HG02759 (cell line): ENCODE measurements at regions not wholly inside any gene's neighbourhood (a gene's known extent, or its start where the extent isn't known, plus 50 kb on each side); places are given as distances from the start of the nearest gene placed in this dataset.
"Not testable (repeated sequence)": the region's sequence is repeated elsewhere in the genome, so short reads cannot be mapped to it uniquely, and the experiment has no call there.

Experiments
- ATAC-seq: cut with Tn5 transposase; IDR thresholded peaks from one replicate; pipeline ENCODE4 v1.9.1; 2021; ENCODE audit warnings: mild to moderate bottlenecking, moderate library complexity; ENCODE audit not compliant: unreplicated experiment

DNA sequence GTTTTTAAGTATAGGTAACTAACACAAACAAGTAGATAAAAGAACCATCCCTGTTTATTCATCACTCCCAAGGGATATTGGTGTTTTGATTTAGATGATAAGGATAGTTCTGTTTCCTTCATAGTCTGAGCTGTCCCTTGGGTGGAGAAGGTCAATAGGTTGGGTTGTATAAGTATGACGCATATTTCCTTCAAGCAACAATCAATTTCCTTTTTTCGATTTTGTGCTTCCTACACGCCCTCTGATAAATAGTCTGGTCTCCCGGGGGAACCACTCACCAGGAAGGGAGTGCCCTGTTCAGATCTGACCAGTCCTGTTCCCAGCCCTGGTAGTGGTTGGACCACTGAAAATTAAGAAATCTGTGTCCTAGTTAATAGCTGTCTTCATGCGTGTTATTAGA, 378.8 kb upstream of the FAR2 start:
- no peak for ATAC-seq

DNA sequence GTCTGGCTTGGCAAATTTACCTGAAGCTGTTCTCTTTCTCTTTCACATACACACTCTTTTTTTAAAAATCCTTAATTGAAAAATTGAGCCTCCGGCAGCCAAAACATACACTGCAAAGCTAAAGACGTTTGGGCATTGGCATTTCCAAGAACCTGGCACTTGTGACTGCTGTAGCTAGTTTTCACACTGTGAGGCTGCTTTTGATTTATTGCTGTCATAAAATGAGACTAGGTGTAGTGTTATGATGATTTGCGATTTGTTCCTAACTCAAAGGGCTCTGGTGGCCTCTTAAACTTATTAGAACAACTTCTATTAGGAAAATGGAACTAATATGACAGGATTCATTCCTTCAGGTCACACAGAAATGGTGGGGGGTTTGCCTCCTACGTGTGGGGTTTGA, 377.1 kb upstream of the FAR2 start:
- ATAC-seq = no peak

DNA sequence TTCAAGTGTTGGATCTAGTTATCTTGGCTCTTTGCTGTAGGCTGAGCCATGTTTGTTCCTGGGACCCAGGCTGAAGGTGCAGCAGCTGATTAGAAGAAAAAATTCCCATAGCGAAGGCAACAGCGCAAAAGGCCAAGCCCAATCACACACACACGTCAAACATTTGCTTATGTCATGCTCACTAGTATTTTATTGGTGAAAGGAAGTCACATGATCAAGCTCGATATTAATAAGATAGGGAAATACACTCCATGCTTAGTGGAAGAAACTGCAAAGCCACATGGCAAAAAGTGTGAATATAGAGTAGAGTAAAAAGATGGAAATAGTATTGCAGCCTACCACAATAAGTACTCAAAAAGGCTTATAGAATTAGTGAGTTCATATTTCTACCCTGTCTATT, 373.5 kb upstream of the FAR2 start:
- no peak for ATAC-seq

DNA sequence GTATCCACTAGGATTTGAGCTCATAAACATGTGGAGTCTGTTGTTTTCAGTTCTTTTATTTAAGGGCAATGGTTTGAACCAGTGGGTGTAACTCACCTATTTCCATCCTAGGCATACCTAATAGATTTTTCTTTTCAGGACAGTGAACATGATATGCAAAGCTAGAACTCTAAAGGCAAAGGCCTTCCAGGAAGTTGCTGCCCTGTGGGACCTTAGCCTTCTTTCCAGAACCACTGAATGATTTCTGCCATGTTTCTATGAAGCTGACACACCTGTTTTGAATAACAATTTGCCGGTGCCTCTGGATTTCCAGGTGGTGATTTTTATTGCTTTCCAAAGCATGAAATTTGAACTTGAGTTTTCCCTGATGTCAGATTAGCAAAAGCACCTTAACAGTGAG, 372.9 kb upstream of the FAR2 start:
- no peak for ATAC-seq

DNA sequence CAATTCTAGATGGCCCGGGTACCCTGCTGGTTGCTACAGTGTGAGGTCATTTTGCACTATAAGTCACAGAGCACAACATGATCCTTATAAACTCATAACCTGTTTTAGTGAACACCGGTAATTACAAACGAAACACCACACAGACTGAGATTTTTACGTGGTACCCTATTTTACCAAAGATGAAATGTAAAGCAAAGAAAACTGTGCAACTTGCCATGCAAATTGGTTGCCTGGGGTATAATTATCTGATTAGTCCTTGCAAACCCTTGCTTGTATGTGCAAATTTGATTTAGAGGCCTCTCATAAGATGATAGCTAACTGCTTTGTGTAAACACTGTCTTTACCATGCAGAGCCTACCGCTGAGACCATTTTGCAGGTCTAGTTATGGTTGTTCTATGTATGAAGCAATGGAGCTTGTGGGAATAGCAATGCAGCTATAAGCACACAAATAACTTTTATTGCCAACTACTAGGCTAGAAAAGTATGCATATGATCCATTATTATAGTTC, 372.1 kb upstream of the FAR2 start:
- no peak for ATAC-seq

DNA sequence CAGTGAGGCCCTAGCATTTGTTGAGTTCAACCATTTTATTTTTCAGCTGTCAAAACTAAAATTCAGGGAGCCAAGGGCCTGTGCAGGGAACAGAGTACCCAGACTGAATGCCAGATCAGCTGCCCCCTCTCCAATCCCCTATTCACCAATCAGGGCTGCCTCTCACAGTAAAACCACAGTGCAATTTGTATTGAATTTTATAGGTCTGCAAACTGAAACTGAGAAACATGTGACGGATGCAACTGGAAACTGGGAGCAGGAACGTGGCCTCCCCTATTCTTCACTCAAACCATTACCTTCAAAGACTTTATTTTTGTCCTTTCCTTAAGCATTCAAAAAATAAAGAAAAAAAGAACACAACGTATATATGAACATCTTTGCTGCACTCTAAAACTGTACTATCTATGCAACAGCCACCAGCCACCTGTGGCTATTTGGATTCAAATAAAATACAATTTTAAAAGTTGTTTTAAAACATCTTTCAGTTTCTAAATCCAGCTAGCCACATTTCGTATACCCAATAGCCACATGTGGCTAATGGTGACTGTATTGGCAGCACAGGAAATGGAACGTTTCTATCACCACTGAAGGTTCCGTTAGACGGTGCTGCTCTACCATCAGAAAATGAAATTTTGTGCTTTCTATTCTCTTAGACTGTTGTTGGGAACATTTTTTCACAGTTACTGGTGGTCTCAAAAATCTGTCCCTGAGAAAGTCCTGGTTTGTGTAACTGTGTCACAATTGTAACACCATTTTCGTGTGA, 371.3 kb upstream of the FAR2 start:
- ATAC-seq = no peak

DNA sequence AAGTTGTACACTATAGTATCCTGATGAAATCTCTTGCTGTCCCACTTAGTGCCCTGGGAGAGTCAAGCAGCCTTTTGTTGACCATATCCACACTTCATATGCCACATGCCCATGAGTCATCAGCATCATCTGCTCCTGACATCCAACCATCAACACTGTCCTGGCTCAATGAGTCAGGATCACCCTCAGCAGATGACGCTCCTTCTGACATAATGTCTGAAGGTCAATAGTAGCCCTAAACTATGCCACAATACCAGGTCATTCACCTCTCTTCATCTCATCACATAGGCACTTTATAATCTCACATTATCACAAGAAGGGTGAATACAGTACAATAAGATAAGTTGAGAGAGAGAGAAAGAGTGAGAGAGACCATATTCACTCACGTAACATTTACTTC, 369.0 kb upstream of the FAR2 start:
- no peak for ATAC-seq

DNA sequence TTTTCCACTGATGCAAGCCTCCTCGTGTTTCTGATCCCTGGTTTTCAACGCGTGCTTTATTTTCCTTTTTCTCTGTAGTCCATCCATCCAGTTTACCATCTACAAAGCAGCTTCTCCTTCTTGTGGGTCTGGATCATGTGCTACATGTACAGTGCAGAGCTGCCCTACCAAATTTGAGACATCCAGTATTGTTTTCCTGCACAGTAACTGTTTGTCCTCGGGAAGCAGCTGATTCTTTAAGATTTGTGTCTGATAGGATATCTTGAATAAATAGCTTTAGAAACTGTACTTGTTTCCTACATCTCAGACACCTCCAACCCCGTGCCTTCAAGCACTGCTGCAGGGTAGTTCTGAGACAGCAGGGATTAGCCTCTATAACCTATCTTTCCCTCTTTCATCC, 368.1 kb upstream of the FAR2 start:
- no peak for ATAC-seq

DNA sequence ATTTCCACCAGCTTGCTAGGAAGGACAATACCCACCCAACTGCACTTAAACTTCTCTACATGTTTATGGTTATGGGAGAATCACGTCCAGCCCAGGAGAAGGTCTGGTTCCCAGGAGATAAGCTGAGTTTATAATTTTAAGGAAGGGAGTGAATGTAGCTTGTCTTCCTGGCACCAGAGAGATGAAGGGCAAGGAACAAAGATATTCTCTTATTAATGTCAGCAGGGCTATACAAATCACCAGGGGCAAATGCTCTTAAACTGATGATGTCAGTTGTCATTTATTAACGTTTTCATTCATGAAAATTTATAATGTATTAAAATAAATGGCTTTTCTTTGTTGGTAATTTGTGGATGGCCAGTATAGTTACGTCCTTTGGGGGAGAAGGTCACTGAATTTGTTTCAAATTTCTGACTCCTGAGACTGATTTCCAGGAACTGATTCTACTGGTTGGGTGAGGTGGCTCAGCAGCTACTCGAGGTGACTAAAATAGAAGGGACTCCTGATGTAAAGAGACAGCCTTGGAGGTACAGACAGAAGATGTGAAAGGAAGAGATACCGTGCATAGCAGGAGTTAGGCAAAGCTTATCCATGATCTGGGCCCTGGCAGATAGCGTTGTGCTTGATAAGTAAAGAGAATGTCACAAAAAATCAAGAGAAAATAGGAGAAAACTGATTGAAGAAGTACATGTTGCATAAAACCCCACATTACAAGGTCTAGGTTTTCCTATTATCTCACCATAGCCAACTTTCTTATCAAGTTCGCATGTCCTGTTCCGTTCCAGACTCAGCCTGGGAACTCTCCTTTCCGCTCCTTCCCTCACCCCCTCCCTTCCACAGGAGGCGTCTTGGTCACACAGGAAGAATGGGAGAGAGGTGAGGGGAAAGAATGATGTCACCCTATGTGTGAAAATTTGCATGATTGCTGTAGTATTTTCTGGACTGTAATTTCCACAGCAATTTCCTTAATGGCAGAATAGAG, 367.1 kb upstream of the FAR2 start:
- no peak for ATAC-seq

DNA sequence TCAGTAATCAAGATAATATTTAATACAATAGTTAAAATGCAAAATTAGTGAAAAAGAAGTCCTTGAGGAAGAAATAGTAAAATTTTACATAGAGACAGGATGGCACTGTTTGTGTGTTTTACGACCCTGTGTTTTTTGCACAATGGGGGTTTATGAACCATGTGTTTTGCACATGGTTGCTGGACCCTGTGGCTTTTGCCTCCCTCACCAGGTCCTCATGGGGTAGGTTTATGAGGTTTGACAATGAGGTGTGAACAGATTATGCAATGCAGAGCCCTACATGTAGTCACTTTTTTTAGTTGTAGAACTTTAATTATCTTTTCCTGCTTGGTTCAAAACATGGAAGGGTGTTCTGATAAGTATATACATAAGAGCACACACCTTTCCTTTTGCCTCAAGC, 366.3 kb upstream of the FAR2 start:
- ATAC-seq = no peak

DNA sequence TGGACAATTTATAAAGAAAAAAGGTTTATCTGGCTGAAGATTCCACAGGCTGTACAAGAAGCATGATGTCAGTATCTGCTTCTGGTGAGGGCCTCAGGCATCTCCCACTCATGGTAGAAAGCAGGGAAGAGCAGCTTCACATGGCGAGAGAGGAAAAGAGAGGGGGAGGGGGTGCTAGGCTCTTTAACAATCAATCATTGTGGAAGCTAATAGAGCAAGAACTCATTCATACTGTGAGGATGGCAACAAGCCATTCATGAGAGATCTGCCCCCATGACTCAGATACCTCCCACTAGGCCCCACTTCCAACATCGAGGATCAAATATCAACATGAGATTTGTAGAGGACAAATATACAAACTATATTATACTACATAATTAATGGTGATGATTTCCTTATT, 361.9 kb upstream of the FAR2 start:
- no peak for ATAC-seq

DNA sequence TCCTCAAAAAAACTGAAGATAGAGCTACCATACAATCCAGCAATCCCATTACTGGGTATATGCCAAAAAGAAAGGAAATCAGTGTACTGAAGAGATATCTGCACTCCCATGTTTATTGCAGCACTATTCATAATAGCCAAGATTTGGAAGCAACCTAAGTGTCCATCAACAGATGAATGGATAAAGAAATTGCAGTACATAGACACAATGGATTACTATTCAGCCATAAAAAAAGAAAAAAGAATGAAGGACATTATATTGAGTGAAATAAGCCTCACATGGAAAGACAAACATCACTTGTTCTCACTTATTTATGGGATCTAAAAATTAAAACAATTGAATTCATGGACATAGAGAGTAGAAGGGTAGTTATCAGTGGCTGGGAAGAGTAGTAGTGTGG, 360.8 kb upstream of the FAR2 start:
- not testable (repeated sequence) for ATAC-seq

DNA sequence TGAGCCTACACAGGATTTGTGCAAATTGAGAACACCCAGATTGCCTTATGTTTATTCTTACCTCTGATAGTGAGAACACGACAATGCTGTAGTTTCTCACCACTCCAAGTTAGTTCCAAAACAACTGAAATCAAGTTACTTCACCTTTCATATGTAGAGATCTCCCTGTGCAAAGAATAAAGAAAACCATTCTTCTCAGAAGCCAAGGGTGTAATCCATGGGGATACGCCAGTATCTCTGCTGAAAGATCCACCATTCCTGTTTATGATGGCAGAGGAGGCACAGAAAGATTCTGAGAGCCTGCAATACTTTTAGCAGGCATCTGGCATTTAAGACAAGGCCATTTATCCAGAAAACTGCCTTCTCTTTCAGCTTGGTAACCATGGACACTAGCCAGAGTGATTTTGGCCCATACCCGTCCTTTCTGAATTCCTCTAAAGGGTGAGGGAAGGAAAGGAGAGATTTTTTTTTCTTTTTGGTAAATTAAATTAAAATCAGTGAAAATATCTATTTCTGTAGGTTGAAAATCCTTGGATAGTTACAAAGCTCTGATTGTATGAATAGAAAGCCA, 355.4 kb upstream of the FAR2 start:
- no peak for ATAC-seq

DNA sequence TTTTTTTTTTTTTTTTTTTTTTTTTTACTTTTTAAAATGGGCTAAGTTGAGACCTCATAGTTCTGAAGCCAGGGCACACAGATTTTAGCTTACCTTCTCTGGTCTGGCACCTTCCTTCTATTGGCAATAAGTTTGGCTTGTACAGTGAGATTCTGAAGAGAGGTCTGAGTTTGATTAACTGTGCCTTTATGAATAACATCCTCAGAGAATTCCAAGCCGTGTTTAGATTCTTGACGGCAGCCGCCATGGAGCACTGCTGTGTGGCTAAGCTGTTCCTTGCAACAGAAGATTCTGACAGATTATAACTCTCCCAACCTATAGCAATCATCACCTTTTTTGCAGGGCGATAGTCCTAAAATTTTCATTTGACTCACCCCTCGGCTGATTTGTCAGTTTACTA, 354.9 kb upstream of the FAR2 start:
- no peak for ATAC-seq

DNA sequence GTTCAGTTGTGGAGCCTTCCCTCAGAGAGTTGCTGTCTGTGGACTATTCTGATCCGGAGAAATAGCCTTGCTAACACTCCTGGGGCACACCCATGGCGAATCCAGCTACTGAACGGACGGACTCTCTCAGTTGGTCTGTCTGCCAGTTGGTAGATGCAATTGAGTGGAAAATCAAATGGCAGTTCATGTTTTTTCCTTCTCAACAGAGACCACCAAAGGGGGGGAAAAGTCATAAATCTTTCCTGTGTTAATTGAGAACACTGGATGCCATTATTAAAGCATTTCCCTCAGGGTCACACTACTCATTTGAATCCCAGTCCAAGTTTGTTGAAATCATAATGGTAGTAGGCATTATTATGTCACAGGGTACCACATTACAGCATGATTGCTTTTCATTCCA, 354.3 kb upstream of the FAR2 start:
- ATAC-seq = no peak

DNA sequence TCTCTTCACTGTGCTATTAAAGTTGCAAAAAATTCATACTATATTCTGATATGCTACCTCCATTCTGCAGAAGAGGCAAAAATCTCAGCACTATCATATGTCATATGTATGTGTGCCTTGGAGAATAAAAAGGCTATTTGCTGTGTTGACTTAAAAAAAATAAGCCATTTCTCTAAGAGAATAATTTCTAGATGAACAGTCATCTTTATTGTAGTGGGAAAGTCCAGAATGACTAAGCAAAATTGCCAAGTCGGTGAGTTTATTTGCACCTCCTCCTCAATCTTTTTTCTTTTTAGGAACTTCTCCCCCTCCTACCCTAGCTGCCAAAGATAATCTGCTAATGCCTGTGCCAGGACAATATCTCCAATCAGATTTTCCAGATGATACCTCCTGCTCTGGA, 353.8 kb upstream of the FAR2 start:
- no peak for ATAC-seq

DNA sequence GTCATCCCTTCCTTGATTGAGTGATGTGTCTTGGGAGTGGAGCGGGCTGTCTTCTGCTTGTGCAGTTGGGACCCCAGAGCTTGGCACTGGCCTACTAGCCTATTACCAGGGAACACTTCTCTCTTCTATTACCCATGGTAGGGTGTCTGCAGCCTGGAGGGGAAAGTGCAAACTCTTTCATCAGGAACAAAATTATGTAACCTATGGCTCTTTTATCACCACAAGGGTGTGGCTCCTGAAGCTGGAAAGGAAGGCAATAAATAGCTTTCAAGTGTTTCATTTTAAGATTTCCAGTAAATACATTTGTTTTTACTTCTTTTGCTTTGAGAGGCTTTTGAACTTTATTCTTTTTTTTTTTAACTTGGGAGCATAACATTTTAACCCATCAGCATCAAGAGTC, 349.7 kb upstream of the FAR2 start:
- no peak for ATAC-seq

DNA sequence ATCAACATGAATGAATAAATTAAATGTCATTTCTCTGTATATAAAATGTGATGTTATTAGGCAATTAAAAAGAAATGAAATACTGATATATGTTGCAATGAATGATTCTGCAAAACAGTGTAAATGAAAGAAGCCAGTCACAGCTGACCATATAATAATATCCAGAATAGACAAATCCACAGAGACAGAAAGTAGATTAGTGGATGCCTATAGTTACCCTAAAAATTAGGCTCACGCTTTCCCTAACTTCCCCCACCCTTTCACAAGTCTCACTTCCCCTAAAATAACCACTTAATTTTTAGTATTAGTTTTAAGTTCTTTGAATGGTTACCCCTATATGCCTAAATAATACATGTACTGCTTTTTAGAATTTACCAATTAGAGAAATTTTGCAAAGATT, 348.9 kb upstream of the FAR2 start:
- ATAC-seq = no peak

DNA sequence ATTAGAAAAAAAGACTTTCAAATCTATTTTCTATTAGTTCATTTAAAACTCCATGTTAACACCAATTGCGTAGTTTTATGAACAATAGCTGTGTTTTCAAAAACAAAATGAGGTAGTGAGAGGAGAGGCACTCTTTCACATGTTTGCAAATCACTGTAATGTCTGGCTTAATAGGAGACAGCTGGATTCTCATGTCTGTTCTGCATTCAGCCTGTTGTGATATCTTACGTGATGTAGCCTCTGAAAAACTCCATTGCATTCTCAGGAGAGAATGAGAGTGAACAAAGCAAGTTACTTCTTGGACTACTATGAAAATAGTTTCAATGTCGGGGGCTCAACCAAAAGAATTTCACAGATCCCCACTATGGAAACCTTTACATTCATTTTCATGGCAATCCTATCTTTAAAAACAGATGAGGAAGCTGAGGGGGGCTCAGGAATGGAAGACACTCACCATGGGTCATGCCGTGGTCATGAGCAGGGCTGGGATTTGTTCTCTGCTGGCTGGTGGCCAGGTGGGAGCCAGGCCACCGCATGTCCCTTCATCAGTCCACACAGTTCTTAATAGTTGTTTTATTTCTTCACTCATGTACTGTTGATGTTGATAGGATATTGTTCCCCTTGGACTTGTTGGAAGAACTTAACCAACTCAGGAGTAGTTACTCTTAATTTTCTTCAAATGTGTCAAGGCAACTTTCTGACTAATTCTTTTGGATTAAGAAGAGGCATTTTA, 346.2 kb upstream of the FAR2 start:
- no peak for ATAC-seq

DNA sequence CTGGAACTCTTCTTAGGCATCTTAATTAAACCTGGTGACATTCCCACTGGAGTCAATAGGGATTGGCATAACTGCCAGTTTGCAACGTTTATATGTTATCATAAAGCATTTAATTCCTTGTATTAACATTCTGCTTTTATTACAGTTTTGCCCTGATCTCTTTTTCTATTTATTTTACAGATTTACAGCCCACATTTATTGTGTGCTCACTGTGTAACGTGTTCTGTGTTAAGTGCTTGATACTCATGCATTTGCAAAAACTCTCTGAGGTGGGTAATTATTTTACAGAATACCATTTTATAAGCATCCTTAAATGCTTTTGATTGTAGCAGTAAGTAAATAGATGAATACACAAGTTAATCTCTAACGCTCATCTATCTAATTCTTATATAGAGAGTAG, 341.5 kb upstream of the FAR2 start:
- no peak for ATAC-seq

DNA sequence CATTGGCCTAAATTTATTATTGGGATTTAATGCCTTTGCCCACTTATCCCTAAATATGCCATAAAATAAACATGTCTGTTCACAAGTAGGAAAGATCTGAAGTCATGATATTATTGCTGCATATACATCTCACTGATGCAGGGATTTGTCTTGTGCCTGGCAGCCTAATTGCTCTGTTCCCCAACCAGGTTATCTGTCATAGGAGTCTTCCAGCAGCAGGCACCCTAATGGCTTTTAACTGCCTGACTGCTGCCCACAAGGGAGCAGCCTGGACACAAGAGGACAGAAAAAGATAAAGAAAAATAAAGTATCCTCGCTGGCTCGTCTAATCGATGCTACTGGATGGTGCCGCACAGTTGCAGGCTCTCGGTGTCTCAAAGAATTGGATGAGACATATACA, 337.6 kb upstream of the FAR2 start:
- ATAC-seq = no peak
